ENCODE measurements at regions not wholly inside any gene's neighbourhood (a gene's known extent, or its start where the extent isn't known, plus 50 kb on each side); places are given as distances from the start of the nearest gene placed in this dataset.

DNA sequence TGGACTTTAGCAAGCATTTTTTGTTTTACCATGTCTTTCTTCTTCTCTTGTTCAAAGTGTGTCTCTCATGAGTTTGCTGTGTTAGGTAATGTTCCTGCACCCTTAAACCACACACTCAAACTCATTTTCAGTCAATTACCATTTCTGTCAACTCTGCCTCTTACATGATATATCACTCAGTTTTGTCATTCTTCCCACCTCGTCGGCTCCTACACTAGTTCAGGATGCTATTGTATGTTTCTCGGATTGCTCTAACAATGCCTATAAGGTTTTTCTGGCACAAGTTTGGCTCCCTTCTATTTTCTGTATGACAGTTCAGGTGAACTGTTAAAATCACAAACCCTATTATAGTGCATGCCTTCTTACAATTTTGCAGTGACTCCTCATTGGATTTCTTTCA, 260.8 kb upstream of the NAV3 start:
- POLR2A ChIA-PET, result no interaction called here
- Histone ChIP-seq H3K9ac (replicated peaks; ENCODE audit: extremely low read depth, insufficient read depth, low read length) (no peak overlapping the region), H4K20me1 (replicated peaks; ENCODE audit: control insufficient read depth, extremely low read depth, insufficient read depth, low read length) (no peaks in the 10 kb centered on the region), H2AFZ (ENCODE audit: low read depth, low read length) (no peak overlapping the region), H3K27me3 (ENCODE audit: control insufficient read depth in 2 of 2, insufficient read depth in 2 of 2, low read length in 2 of 2) (no peaks in the 10 kb centered on the region), H3K4me3 (replicated peaks in 1 of 3; ENCODE audit: insufficient read depth in 1 of 3, low read depth in 1 of 3, low read length in 3 of 3) (no peak overlapping the region), H3K36me3 (ENCODE audit: control insufficient read depth in 2 of 2, extremely low read depth in 1 of 2, insufficient read depth in 2 of 2, low read length in 2 of 2) (no peaks in the 10 kb centered on the region), H3K9me1 (replicated peaks; ENCODE audit: control insufficient read depth, extremely low read depth, insufficient read depth, low read length) (no peaks in the 10 kb centered on the region), H3K9me3 (replicated peaks; ENCODE audit: control insufficient read depth, insufficient read depth, low read length) (no peaks in the 10 kb centered on the region), H3K27ac (ENCODE audit: insufficient read depth, low read depth, low read length) (no peak overlapping the region), H3K79me2 (ENCODE audit: control insufficient read depth, insufficient read depth, low read length) (no peaks in the 10 kb centered on the region), H3K4me1 (ENCODE audit: control insufficient read depth, extremely low read depth, insufficient read depth, low read length) (no peaks in the 10 kb centered on the region), H3K4me2 (ENCODE audit: insufficient read depth, low read length) (no peak overlapping the region)
- intact Hi-C loops (cut with micrococcal nuclease), result no loop called here
- DNase-seq (ENCODE audit: low read depth, low spot score), result no peak
- no peak for FAIRE-seq
- CTCF ChIA-PET, result no interaction called here
- TF ChIP-seq GATA2 (IDR thresholded peaks at IDR 0.05; ENCODE audit: insufficient read depth, insufficient read length, low read depth, low read length) (no peak), POLR2AphosphoS5 (IDR thresholded peaks at IDR 0.05; ENCODE audit: insufficient read depth, low read depth, low read length) (no peak), EZH2 (IDR thresholded peaks at IDR 0.05; ENCODE audit: borderline replicate concordance, low read depth, low read length, severe bottlenecking) (no peak), POLR2A (IDR thresholded peaks at IDR 0.05; ENCODE audit: low read depth, low read length) (no peak), FOS (IDR thresholded peaks at IDR 0.05; ENCODE audit: borderline replicate concordance, insufficient read depth, low read length) (no peak), MYC (IDR thresholded peaks at IDR 0.05; ENCODE audit: low read depth, low read length) (no peak), JUN (IDR thresholded peaks at IDR 0.05; ENCODE audit: borderline replicate concordance, insufficient read depth, insufficient read length, low read depth) (no peak)
- TF ChIP-seq, protein P1, sequence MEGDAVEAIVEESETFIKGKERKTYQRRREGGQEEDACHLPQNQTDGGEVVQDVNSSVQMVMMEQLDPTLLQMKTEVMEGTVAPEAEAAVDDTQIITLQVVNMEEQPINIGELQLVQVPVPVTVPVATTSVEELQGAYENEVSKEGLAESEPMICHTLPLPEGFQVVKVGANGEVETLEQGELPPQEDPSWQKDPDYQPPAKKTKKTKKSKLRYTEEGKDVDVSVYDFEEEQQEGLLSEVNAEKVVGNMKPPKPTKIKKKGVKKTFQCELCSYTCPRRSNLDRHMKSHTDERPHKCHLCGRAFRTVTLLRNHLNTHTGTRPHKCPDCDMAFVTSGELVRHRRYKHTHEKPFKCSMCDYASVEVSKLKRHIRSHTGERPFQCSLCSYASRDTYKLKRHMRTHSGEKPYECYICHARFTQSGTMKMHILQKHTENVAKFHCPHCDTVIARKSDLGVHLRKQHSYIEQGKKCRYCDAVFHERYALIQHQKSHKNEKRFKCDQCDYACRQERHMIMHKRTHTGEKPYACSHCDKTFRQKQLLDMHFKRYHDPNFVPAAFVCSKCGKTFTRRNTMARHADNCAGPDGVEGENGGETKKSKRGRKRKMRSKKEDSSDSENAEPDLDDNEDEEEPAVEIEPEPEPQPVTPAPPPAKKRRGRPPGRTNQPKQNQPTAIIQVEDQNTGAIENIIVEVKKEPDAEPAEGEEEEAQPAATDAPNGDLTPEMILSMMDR (IDR thresholded peaks at IDR 0.05; ENCODE audit: extremely low read depth in 1 of 2, insufficient read depth in 1 of 2, low read depth in 1 of 2, low read length in 2 of 2), result no peak
- TF ChIP-seq, protein P2, sequence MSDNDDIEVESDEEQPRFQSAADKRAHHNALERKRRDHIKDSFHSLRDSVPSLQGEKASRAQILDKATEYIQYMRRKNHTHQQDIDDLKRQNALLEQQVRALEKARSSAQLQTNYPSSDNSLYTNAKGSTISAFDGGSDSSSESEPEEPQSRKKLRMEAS (IDR thresholded peaks at IDR 0.05; ENCODE audit: insufficient read depth, insufficient read length), result no peak
- dilution Hi-C loops (cut with MboI; ENCODE audit: extremely low pct_ligation_motif_present, low sequenced_read_pairs), result no loop called here
- no TSS peak for BruUV-seq (replicated peaks)

Data from endothelial cell of umbilical vein (primary cell).